Kidney (tissue), 13 donors: ENCODE measurements at regions not wholly inside any gene's neighbourhood (a gene's known extent, or its start where the extent isn't known, plus 50 kb on each side); places are given as distances from the start of the nearest gene placed in this dataset.

ENCODE experiments used
- DNase-seq, 5 donors: peaks; one replicate each; pipeline ENCODE4 v3.0.0-alpha.2; 2013 to 2020
- FAIRE-seq: peaks from 2 replicates; lab custom pipeline; 2012; peaks lifted over from hg19 to GRCh38; lab: Jason Lieb, UNC
- H3K27ac ChIP-seq, 2 donors: one replicate each; pipeline ENCODE4 v1.7.0; 2013; ENCODE audit warnings: low read depth in 2 of 2, low read length in 2 of 2, inconsistent platforms in 1 of 2
- H3K27me3 ChIP-seq: one replicate; pipeline ENCODE4 v1.7.1; 2013; ENCODE audit warnings: low read length, inconsistent platforms; ENCODE audit not compliant: control insufficient read depth, insufficient read depth
- H3K36me3 ChIP-seq, 3 donors: one replicate each; pipeline versions ENCODE4 v1.7.0 to v1.7.1; 2013; ENCODE audit warnings: low read length in 3 of 3, control low read depth in 1 of 3, inconsistent platforms in 1 of 3; ENCODE audit not compliant: insufficient read depth in 3 of 3, control insufficient read depth in 2 of 3
- H3K4me1 ChIP-seq, 3 donors: one replicate each; pipeline versions ENCODE4 v1.7.0 to v1.7.1; 2013; ENCODE audit warnings: low read length in 3 of 3, inconsistent platforms in 1 of 3, low read depth in 1 of 3; ENCODE audit not compliant: control insufficient read depth in 2 of 3, insufficient read depth in 2 of 3
- H3K4me3 ChIP-seq, 3 donors: one replicate each; pipeline versions ENCODE4 v1.7.0 to v1.8.1; 2013; ENCODE audit warnings: low read length in 3 of 3, control low read depth in 1 of 3, inconsistent platforms in 1 of 3
- H3K9ac ChIP-seq, 3 donors: one replicate each; pipeline versions ENCODE4 v1.7.0 to v1.7.1; 2013; ENCODE audit warnings: low read length in 3 of 3, control low read depth in 1 of 3, inconsistent platforms in 1 of 3
- H3K9me3 ChIP-seq, 3 donors: one replicate each; pipeline versions ENCODE4 v1.7.0 to v1.7.1; 2013; ENCODE audit warnings: low read length in 3 of 3, control low read depth in 1 of 3, inconsistent platforms in 1 of 3; ENCODE audit not compliant: control insufficient read depth in 2 of 3, insufficient read depth in 1 of 3
- CTCF ChIP-seq: IDR thresholded peaks from 3 replicates; pipeline ENCODE4 v1.5.1; 2012; ENCODE audit warnings: mild to moderate bottlenecking, moderate library complexity, borderline replicate concordance; ENCODE audit not compliant: insufficient read depth; ENCODE audit errors: extremely low read depth
- intact Hi-C: fragments of 100-400 bp; cut with DNase I; formaldehyde crosslinking; loops from one replicate; pipeline ENCODE4 v1.11.1; 2022
- donor health status: control.
- donor health status: control.
- donor health status: control.
- donor health status: control.
- donor health status: control.
- donor health status: DM: yes; HTN: yes; CAD: no.
- donor health status: Normal renal cell carcinoma (clear cell type).

GRCh38 chr4:100049872-100050271, 99.8 kb upstream of the H2AZ1 start:
- TF ChIP-seq CTCF, result no peak
- intact Hi-C loops, result no loop called here
- DNase-seq, result no peak

GRCh38 chr4:100042711-100043110, 92.6 kb upstream of the H2AZ1 start:
- no peaks in the 10 kb centered on the region for H3K9me3 ChIP-seq
- intact Hi-C loops, result no loop called here
- FAIRE-seq (no peak), DNase-seq (no peak)
- no peak overlapping the region for H3K9ac ChIP-seq
- H3K4me1 ChIP-seq, result no peaks in the 10 kb centered on the region
- H3K4me3 ChIP-seq, result no peak overlapping the region
- H3K27ac ChIP-seq, result no peak overlapping the region
- no peak for TF ChIP-seq CTCF
- H3K27me3 ChIP-seq, result no peaks in the 10 kb centered on the region
- no peaks in the 10 kb centered on the region for H3K36me3 ChIP-seq

More at GRCh38 chr4:100049872-100050271, 99.8 kb upstream of the H2AZ1 start:
- no peak overlapping the region for H3K4me3 ChIP-seq
- H3K27me3 ChIP-seq, result no peaks in the 10 kb centered on the region
- FAIRE-seq, result no peak
- H3K9ac ChIP-seq, result no peak overlapping the region
- H3K4me1 ChIP-seq, result no peaks in the 10 kb centered on the region
- H3K36me3 ChIP-seq, result no peaks in the 10 kb centered on the region
- no peaks in the 10 kb centered on the region for H3K9me3 ChIP-seq
- no peak overlapping the region for H3K27ac ChIP-seq

GRCh38 chr4:100042235-100042634, 92.2 kb upstream of the H2AZ1 start:
- DNase-seq (no peak), FAIRE-seq (no peak)
- H3K36me3 ChIP-seq, result no peaks in the 10 kb centered on the region
- H3K4me3 ChIP-seq, result no peak overlapping the region
- intact Hi-C loops, result no loop called here
- H3K27me3 ChIP-seq, result no peaks in the 10 kb centered on the region
- no peak overlapping the region for H3K9ac ChIP-seq
- no peak for TF ChIP-seq CTCF
- no peaks in the 10 kb centered on the region for H3K9me3 ChIP-seq
- H3K4me1 ChIP-seq, result no peaks in the 10 kb centered on the region
- no peak overlapping the region for H3K27ac ChIP-seq

- no peak overlapping the region for H3K4me3 ChIP-seq
- intact Hi-C loops, result no loop called here
- no peak for TF ChIP-seq CTCF
- no peaks in the 10 kb centered on the region for H3K36me3 ChIP-seq
- H3K9me3 ChIP-seq, result no peaks in the 10 kb centered on the region
- FAIRE-seq (no peak), DNase-seq (no peak)
- H3K9ac ChIP-seq, result no peak overlapping the region
- no peaks in the 10 kb centered on the region for H3K4me1 ChIP-seq
- no peaks in the 10 kb centered on the region for H3K27me3 ChIP-seq
- no peak overlapping the region for H3K27ac ChIP-seq
Measured at GRCh38 chr4:100041646-100042045, 91.6 kb upstream of the H2AZ1 start.
